HCT116 (cell line): ENCODE measurements at regions not wholly inside any gene's neighbourhood (a gene's known extent, or its start where the extent isn't known, plus 50 kb on each side); places are given as distances from the start of the nearest gene placed in this dataset.

Source experiments
- ATAC-seq: fragments of 200-7000 bp; cut with Tn5 transposase; 2 replicates; pipeline ENCODE4 v1.9.1; 2020; ENCODE audit warnings: mild to moderate bottlenecking, moderate library complexity
- BruUV-seq: library from RNA; stranded (reverse); fragments of 400-500 nt; replicated peaks from 2 replicates; lab custom pipeline; 2021; lab: Mats Ljungman, UMichigan
- CTCF ChIA-PET: fragments of 300-600 bp; sonication (Branson Sonifier 250); formaldehyde crosslinking; loops from one replicate; lab custom pipeline; 2021; ENCODE audit warnings: antibody characterized with exemption; lab: Charles Lee
- POLR2A ChIA-PET: fragments of 300-600, 350-600 bp; sonication (Branson Sonifier 250); formaldehyde crosslinking; loops from one replicate; lab custom pipeline; 2021; ENCODE audit warnings: antibody characterized with exemption; lab: Charles Lee
- RAD21 ChIA-PET, 2 experiments: fragments of 300-600 bp; sonication (Branson Sonifier 250); formaldehyde crosslinking; loops; one replicate each; lab custom pipeline; 2023; ENCODE audit warnings: low total read pairs in 2 of 2; ENCODE audit not compliant: uncharacterized antibody in 2 of 2, unreplicated experiment in 2 of 2, low non-redundant PET in 1 of 2; lab: Charles Lee
- DNase-seq: peaks from one replicate; pipeline ENCODE4 v3.0.0-alpha.2; 2010; ENCODE audit warnings: low read depth, low spot score
- H2AFZ ChIP-seq: fragments of 200-600 bp; shearing (Covaris generic), sonication (generic); 2 replicates; pipeline ENCODE4 v1.6.1; 2017; ENCODE audit warnings: low read depth, mixed run types, mixed read lengths, antibody characterized with exemption, low read length; ENCODE audit not compliant: poor library complexity, severe bottlenecking
- H3K27ac ChIP-seq: 2 replicates; pipeline ENCODE4 v1.5.1; 2012; ENCODE audit warnings: low read depth, low read length
- H3K27me3 ChIP-seq: fragments of 200-600 bp; sonication (generic); 2 replicates; pipeline ENCODE4 v1.6.1; 2016; ENCODE audit warnings: mixed run types, low read length, mixed read lengths; ENCODE audit not compliant: insufficient read depth
- H3K36me3 ChIP-seq, 2 experiments: fragments of 200-500 bp in 1 of 2; fragments of 200-600 bp in 1 of 2; sonication (Bioruptor generic) in 1 of 2; sonication (generic) in 1 of 2; 2 replicates each; pipeline versions ENCODE4 v1.5.1 to v1.6.1; 2014 to 2016; ENCODE audit warnings: low read length in 2 of 2, inconsistent platforms in 1 of 2, mixed read lengths in 1 of 2, mixed run types in 1 of 2; ENCODE audit not compliant: insufficient read depth in 2 of 2, control insufficient read depth in 1 of 2
- H3K4me1 ChIP-seq, 2 experiments: fragments of 200-600 bp in 1 of 2; sonication (generic) in 1 of 2; 2 replicates each; pipeline versions ENCODE4 v1.5.1 to v1.6.1; 2012 to 2017; ENCODE audit warnings: low read length in 2 of 2, inconsistent platforms in 1 of 2, mild to moderate bottlenecking in 1 of 2, mixed read lengths in 1 of 2, mixed run types in 1 of 2, moderate library complexity in 1 of 2; ENCODE audit not compliant: insufficient read depth in 2 of 2, control insufficient read depth in 1 of 2
- H3K4me2 ChIP-seq: fragments of 200-600 bp; sonication (generic); 2 replicates; pipeline ENCODE4 v1.6.1; 2017; ENCODE audit warnings: mixed run types, low read length, mixed read lengths
- H3K4me3 ChIP-seq, 2 experiments: fragments of 200-600 bp in 1 of 2; sonication (generic) in 1 of 2; replicated peaks in 1 of 2; 2 replicates each; pipeline ENCODE4 v1.5.1; 2011 to 2016; ENCODE audit warnings: low read length in 2 of 2, control low read depth in 1 of 2, low read depth in 1 of 2, mild to moderate bottlenecking in 1 of 2, mixed read lengths in 1 of 2, mixed run types in 1 of 2
- H3K79me2 ChIP-seq: fragments of 200-600 bp; sonication (generic); 2 replicates; pipeline ENCODE4 v1.6.1; 2017; ENCODE audit warnings: mild to moderate bottlenecking, mixed run types, low read length, moderate library complexity, mixed read lengths; ENCODE audit not compliant: insufficient read depth
- H3K9ac ChIP-seq: fragments of 200-600 bp; sonication (generic); 2 replicates; pipeline ENCODE4 v1.6.1; 2016; ENCODE audit warnings: low read length, mixed read lengths
- H3K9me2 ChIP-seq: fragments of 200-600 bp; sonication (generic), shearing (Covaris generic); 2 replicates; pipeline ENCODE4 v1.6.1; 2017; ENCODE audit warnings: mixed run types, mild to moderate bottlenecking, moderate library complexity; ENCODE audit not compliant: insufficient read depth
- H3K9me3 ChIP-seq, 2 experiments: fragments of 200-500 bp in 1 of 2; fragments of 200-600 bp in 1 of 2; sonication (Bioruptor generic) in 1 of 2; sonication (generic) in 1 of 2; 2 replicates each; pipeline ENCODE4 v1.6.1; 2014 to 2017; ENCODE audit warnings: low read length in 2 of 2, mixed read lengths in 2 of 2, inconsistent platforms in 1 of 2, low read depth in 1 of 2, mild to moderate bottlenecking in 1 of 2, mixed run types in 1 of 2, moderate library complexity in 1 of 2; ENCODE audit not compliant: control insufficient read depth in 1 of 2, insufficient read depth in 1 of 2
- H4K20me1 ChIP-seq: fragments of 200-600 bp; sonication (generic), shearing (Covaris generic); 2 replicates; pipeline ENCODE4 v1.6.1; 2017; ENCODE audit warnings: mixed run types, mild to moderate bottlenecking, moderate library complexity; ENCODE audit not compliant: insufficient read depth
- CEBPB ChIP-seq: IDR thresholded peaks from 2 replicates; pipeline ENCODE4 v1.6.1; 2012; ENCODE audit warnings: low read depth
- EGR1 ChIP-seq: IDR thresholded peaks from 2 replicates; pipeline ENCODE4 v1.6.1; 2012; ENCODE audit warnings: low read depth
- EZH2 ChIP-seq: fragments of 200-600 bp; sonication (generic); IDR thresholded peaks from 2 replicates; pipeline ENCODE4 v1.6.1; 2017; ENCODE audit warnings: antibody characterized with exemption, mixed run types
- FOSL1 ChIP-seq: IDR thresholded peaks from 2 replicates; pipeline ENCODE4 v1.6.1; 2012; ENCODE audit warnings: low read depth
- JUND ChIP-seq: IDR thresholded peaks from 2 replicates; pipeline ENCODE4 v1.6.1; 2012
- MAX ChIP-seq: IDR thresholded peaks from 2 replicates; pipeline ENCODE4 v1.6.1; 2012
- POLR2AphosphoS5 ChIP-seq: IDR thresholded peaks from 2 replicates; pipeline ENCODE4 v1.6.1; 2011; ENCODE audit warnings: mild to moderate bottlenecking, low read depth, low read length, moderate library complexity
- SP1 ChIP-seq: IDR thresholded peaks from 2 replicates; pipeline ENCODE4 v1.6.1; 2012; ENCODE audit warnings: low read depth
- SRF ChIP-seq: IDR thresholded peaks from 2 replicates; pipeline ENCODE4 v1.6.1; 2012; ENCODE audit warnings: low read depth
- TCF7L2 ChIP-seq: IDR thresholded peaks from 2 replicates; pipeline ENCODE4 v1.7.0; 2011; ENCODE audit warnings: borderline replicate concordance, inconsistent platforms; ENCODE audit not compliant: insufficient read depth, insufficient read length; ENCODE audit errors: extremely low read depth
- ZFX ChIP-seq: fragments of 450-650 bp; IDR thresholded peaks from 2 replicates; pipeline ENCODE4 v1.6.1; 2017
- intact Hi-C: fragments of 100-400 bp; cut with micrococcal nuclease; formaldehyde crosslinking; loops from 2 replicates; pipeline ENCODE4 v1.10.0; 2022
- TF ChIP-seq, protein P1 (sequence below): IDR thresholded peaks from 2 replicates; pipeline ENCODE4 v1.6.1; 2011; ENCODE audit warnings: mild to moderate bottlenecking, low read length, moderate library complexity; ENCODE audit not compliant: insufficient replicate concordance; ENCODE audit errors: extremely low read depth
- TF ChIP-seq, protein P2 (sequence below): IDR thresholded peaks from 2 replicates; pipeline ENCODE4 v1.6.1; 2012; ENCODE audit warnings: low read depth

- H3K4me1 ChIP-seq = no peaks in the 10 kb centered on the region
- no peaks in the 10 kb centered on the region for H3K9me2 ChIP-seq
- no peaks in the 10 kb centered on the region for H3K36me3 ChIP-seq
- BruUV-seq = no TSS peak
- no peaks in the 10 kb centered on the region for H3K9me3 ChIP-seq
- POLR2A ChIA-PET = no interaction called here
- RAD21 ChIA-PET = no interaction called here
- no peak overlapping the region for H3K27ac ChIP-seq
- CTCF ChIA-PET = no interaction called here
- H2AFZ ChIP-seq = no peak overlapping the region
- H3K4me2 ChIP-seq = no peak overlapping the region
- no peaks in the 10 kb centered on the region for H4K20me1 ChIP-seq
- H3K27me3 ChIP-seq = no peaks in the 10 kb centered on the region
- intact Hi-C loops = no loop called here
- no peak for TF ChIP-seq FOSL1
- no peaks in the 10 kb centered on the region for H3K79me2 ChIP-seq
- ATAC-seq = no peak
- no peak overlapping the region for H3K4me3 ChIP-seq
- no peak for DNase-seq
- no peak overlapping the region for H3K9ac ChIP-seq
These were observed 97.3 kb upstream of the SMIM21 start for GRCh38 chr18:75524841-75525240.

- H3K9ac ChIP-seq = no peak overlapping the region
- no peaks in the 10 kb centered on the region for H3K9me3 ChIP-seq
- no peaks in the 10 kb centered on the region for H3K9me2 ChIP-seq
- no peak overlapping the region for H3K4me3 ChIP-seq
- H3K4me2 ChIP-seq = no peak overlapping the region
- BruUV-seq = no TSS peak
- TF ChIP-seq POLR2AphosphoS5 (no peak), SP1 (no peak), TCF7L2 (no peak), CEBPB (no peak), EZH2 (no peak), JUND (no peak), MAX (no peak), SRF (no peak), EGR1 (no peak), ZFX (no peak)
- TF ChIP-seq, protein P1, sequence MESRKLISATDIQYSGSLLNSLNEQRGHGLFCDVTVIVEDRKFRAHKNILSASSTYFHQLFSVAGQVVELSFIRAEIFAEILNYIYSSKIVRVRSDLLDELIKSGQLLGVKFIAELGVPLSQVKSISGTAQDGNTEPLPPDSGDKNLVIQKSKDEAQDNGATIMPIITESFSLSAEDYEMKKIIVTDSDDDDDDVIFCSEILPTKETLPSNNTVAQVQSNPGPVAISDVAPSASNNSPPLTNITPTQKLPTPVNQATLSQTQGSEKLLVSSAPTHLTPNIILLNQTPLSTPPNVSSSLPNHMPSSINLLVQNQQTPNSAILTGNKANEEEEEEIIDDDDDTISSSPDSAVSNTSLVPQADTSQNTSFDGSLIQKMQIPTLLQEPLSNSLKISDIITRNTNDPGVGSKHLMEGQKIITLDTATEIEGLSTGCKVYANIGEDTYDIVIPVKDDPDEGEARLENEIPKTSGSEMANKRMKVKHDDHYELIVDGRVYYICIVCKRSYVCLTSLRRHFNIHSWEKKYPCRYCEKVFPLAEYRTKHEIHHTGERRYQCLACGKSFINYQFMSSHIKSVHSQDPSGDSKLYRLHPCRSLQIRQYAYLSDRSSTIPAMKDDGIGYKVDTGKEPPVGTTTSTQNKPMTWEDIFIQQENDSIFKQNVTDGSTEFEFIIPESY = no peak
- TF ChIP-seq, protein P2, sequence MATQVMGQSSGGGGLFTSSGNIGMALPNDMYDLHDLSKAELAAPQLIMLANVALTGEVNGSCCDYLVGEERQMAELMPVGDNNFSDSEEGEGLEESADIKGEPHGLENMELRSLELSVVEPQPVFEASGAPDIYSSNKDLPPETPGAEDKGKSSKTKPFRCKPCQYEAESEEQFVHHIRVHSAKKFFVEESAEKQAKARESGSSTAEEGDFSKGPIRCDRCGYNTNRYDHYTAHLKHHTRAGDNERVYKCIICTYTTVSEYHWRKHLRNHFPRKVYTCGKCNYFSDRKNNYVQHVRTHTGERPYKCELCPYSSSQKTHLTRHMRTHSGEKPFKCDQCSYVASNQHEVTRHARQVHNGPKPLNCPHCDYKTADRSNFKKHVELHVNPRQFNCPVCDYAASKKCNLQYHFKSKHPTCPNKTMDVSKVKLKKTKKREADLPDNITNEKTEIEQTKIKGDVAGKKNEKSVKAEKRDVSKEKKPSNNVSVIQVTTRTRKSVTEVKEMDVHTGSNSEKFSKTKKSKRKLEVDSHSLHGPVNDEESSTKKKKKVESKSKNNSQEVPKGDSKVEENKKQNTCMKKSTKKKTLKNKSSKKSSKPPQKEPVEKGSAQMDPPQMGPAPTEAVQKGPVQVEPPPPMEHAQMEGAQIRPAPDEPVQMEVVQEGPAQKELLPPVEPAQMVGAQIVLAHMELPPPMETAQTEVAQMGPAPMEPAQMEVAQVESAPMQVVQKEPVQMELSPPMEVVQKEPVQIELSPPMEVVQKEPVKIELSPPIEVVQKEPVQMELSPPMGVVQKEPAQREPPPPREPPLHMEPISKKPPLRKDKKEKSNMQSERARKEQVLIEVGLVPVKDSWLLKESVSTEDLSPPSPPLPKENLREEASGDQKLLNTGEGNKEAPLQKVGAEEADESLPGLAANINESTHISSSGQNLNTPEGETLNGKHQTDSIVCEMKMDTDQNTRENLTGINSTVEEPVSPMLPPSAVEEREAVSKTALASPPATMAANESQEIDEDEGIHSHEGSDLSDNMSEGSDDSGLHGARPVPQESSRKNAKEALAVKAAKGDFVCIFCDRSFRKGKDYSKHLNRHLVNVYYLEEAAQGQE = no peak
- H3K27me3 ChIP-seq = no peaks in the 10 kb centered on the region
- DNase-seq = no peak
- no peaks in the 10 kb centered on the region for H3K36me3 ChIP-seq
- no peaks in the 10 kb centered on the region for H3K4me1 ChIP-seq
- no peaks in the 10 kb centered on the region for H3K79me2 ChIP-seq
- H4K20me1 ChIP-seq = no peaks in the 10 kb centered on the region
- ATAC-seq = no peak
- H2AFZ ChIP-seq = no peak overlapping the region
- ChIA-PET RAD21 (no interaction called here), CTCF (no interaction called here), POLR2A (no interaction called here)
- intact Hi-C loops = no loop called here
- no peak overlapping the region for H3K27ac ChIP-seq
These were observed 96.7 kb upstream of the SMIM21 start for GRCh38 chr18:75524181-75524580.
